Epithelial cell of esophagus (primary cell): ENCODE measurements at regions not wholly inside any gene's neighbourhood (a gene's known extent, or its start where the extent isn't known, plus 50 kb on each side); places are given as distances from the start of the nearest gene placed in this dataset.

ENCODE experiments used
- DNase-seq: peaks from one replicate; pipeline ENCODE4 v3.0.0; 2010; ENCODE audit warnings: low read depth
- H3K4me3 ChIP-seq: 2 replicates; pipeline ENCODE4 v1.5.1; 2011; ENCODE audit warnings: mild to moderate bottlenecking, low read length, control low read depth
- CTCF ChIP-seq: IDR thresholded peaks from 2 replicates; pipeline ENCODE4 v1.5.1; 2011; ENCODE audit warnings: low read depth, mild to moderate bottlenecking, low read length, control low read depth, inconsistent platforms; ENCODE audit not compliant: insufficient read depth; ENCODE audit errors: missing control alignments

GRCh38 chr5:81852291-81853029 lies 101.6 kb upstream of the SSBP2 start:
- peak overlapping the region; percentile 20 for H3K4me3 ChIP-seq
- DNase-seq: no peak
- no peak for TF ChIP-seq CTCF

DNA sequence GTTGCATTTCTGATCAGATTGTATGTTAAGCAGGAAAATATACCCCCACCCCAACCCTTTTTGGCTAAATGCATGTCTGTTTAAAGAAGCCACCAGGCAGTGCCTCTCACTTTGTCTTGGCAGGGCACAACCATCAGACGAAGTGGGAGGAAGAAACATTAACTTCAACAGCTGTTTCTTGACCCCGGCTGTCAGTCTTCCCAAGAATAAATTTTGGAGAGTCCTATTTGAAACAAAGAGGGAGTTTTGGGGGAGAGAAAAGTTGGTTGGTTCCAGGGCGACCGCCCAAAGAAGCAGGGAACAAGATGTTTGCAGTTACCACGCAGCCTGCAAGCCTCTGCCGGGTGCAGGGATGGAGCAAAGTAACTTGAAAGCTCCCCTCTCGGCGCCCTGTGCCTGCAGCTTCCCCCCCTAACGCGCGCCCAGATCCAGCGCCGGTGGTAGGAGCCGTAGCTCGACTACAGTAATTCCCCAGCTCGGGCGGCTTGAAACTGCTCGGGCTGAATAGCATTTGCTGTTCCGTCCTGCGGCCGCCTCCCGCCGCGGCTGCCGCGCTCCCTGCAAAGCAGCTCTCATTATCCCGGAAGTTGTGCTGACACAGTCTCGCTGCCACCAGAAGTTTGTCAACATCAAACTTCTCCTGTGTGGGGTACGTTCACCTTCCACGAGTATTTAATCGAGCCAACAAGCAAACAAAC lies 100.7 kb upstream of the SSBP2 start:
- TF ChIP-seq CTCF: no peak
- DNase-seq: peak; percentile 90
- H3K4me3 ChIP-seq: peak overlapping the region; percentile 45

DNA sequence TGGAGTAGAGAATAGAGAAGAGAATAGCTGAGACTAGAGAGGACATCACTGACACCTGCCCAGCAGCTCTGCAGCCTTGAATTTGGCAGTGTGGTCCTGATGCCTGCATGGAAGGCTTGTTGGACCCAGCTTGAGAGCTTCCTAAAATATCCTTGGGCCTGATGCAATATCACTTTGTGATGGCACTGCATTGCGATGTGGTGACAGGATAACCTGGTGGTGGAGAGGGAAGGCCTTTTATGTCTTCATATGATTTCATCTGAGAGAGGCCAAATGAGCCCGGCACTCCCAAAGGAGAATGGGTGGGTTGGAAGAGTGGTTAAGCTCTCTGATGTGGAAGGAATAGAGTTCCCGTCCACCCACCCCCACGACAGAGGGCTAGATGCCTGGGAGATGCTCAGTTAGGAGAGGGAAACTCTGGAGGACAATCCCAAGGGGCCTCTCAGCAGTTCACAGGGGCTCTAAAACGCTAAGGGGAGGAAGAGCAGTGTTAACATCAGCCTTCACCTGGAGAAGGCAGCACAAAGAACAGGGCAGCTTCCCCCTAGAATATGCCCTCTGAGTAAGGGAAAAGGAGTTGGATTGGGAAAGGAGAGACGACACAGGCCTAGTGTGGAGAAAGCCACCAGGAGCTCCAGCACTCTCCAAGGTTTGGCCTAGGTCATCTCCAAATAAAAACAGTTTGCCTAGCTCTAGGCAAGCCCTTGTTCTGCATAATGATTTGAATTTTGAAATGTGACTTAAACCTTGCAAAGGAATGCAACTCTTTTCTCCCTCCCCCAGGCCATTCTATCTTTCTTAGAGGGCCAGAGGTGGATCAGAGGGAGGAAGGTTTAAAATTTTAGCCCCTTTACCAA lies 99.8 kb upstream of the SSBP2 start:
- TF ChIP-seq CTCF: no peak
- no peak for DNase-seq
- H3K4me3 ChIP-seq: no peak overlapping the region

- no peak for TF ChIP-seq CTCF
- DNase-seq: no peak
- no peak overlapping the region for H3K4me3 ChIP-seq
Measured at GRCh38 chr5:81849770-81850367, 99.0 kb upstream of the SSBP2 start.

- DNase-seq: no peak
- TF ChIP-seq CTCF: no peak
- H3K4me3 ChIP-seq: no peak overlapping the region
Measured at GRCh38 chr5:81848362-81848880, 97.5 kb upstream of the SSBP2 start.

DNA sequence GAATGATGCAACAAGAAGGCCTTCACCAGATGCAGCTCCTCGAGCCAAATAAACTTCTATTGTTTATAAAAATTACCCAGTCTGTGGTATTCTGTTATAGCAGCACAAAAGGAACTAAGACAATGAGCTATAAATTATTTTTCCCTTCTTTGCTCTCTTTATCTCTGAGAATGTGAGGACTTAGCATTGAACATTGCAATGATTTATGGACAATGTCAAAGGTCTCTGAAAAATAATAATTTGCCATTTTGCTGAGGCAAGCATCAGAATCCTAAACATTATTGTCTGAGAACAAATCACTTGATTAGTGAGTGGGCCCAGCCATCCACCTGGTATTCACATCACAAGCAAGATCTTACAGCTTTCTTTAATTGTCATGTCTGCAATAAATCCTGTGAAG lies 95.4 kb upstream of the SSBP2 start:
- H3K4me3 ChIP-seq: no peak overlapping the region
- TF ChIP-seq CTCF: no peak
- no peak for DNase-seq
